Activated T-cell treated with anti-CD3 and anti-CD28 coated beads, Interleukin-2, amount 50 U/mL, for 24 hours (primary cell): ENCODE measurements at regions not wholly inside any gene's neighbourhood (a gene's known extent, or its start where the extent isn't known, plus 50 kb on each side); places are given as distances from the start of the nearest gene placed in this dataset.
A peak's percentile ranks its signal among the peaks of the same experiment; 100 is the strongest.
"Not testable (repeated sequence)": the region's sequence is repeated elsewhere in the genome, so short reads cannot be mapped to it uniquely, and the experiment has no call there.

Source experiments
- DNase-seq: peaks from one replicate; pipeline ENCODE4 v3.0.0-alpha.2; 2020
- H3K27ac Mint-ChIP-seq: 2 replicates; pipeline ENCODE4 v1.8.0; 2020; ENCODE audit warnings: mild to moderate bottlenecking, mixed read lengths
- H3K27me3 Mint-ChIP-seq: 2 replicates; pipeline ENCODE4 v1.8.0; 2020; ENCODE audit warnings: mixed read lengths
- H3K36me3 Mint-ChIP-seq: 2 replicates; pipeline ENCODE4 v1.8.0; 2020; ENCODE audit warnings: low read depth, mixed read lengths
- H3K4me1 Mint-ChIP-seq: 2 replicates; pipeline ENCODE4 v1.8.0; 2020; ENCODE audit warnings: low read depth, mixed read lengths
- H3K4me3 Mint-ChIP-seq: 2 replicates; pipeline ENCODE4 v1.8.0; 2020; ENCODE audit warnings: mild to moderate bottlenecking, moderate library complexity, mixed read lengths
- H3K9me3 Mint-ChIP-seq: 2 replicates; pipeline ENCODE4 v1.8.0; 2020; ENCODE audit warnings: mixed read lengths

DNA sequence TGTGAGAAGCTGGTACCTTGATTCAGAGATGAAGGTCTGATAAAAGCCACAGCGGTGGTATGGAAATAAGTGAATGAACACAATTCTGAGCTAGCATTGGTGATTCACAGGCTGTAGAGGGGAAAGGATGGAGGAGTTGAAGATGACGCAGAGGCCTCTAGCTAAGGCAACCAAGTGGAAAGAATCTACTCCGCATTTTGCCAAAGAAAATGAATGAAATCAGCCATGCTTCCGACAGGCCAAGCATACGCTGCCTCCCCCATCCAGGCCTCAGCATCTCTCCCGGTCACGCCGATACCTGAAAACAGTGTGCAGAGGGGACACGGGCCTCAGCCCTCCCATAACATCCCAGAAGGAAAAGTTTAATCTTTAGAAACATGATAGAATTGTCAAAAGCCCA lies 124.3 kb upstream of the UNC5B start:
- Mint-ChIP-seq H3K27me3 (peaks cover 12% of the 10 kb centered on the region), H3K36me3 (no peaks in the 10 kb centered on the region), H3K27ac (no peak overlapping the region), H3K4me1 (no peaks in the 10 kb centered on the region), H3K9me3 (no peaks in the 10 kb centered on the region), H3K4me3 (no peak overlapping the region)
- DNase-seq, result no peak

DNA sequence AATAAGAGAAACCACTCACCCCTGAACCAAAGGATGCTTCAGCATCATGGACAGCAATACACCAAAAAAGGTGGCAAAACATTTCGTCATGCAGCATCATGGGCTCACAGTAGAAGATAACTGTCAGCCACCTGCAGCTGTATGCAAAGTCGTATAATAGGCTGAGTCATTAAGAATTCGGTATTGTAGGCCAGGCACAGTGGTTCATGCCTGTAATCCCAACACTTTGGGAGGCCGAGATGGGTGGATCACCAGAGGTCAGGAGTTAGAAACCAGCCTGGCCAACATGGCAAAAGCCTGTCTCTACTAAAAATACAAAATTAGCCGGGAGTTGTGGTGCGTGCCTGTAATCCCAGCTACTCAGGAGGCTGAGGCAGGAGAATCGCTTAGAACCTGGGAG lies 123.8 kb upstream of the UNC5B start:
- H3K36me3 Mint-ChIP-seq, H3K27ac Mint-ChIP-seq, H3K4me3 Mint-ChIP-seq, DNase-seq, H3K4me1 Mint-ChIP-seq, H3K9me3 Mint-ChIP-seq: not testable (repeated sequence)
- H3K27me3 Mint-ChIP-seq, result peaks cover 12% of the 10 kb centered on the region

DNA sequence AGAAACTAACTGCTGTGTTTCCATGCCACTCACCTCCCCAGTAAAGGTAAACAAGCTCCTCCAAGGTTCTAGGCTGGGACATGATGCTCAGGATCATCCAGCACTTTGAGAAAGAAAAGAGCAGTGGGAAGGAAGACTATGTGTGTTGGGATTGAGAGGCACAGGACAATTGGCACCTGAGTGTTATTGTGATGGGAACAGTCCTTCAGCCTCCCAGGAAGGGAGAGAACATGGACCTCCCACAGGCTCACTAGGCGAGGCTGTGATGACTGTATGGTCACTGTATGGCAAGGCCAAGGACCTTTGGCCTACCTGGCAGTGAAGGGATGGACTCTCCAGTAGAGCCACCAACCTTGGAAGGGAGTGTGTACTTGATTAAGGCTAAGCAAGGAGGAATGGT lies 123.2 kb upstream of the UNC5B start:
- no peak overlapping the region for H3K4me3 Mint-ChIP-seq
- H3K4me1 Mint-ChIP-seq, result peaks cover 3% of the 10 kb centered on the region
- peaks cover 16% of the 10 kb centered on the region for H3K27me3 Mint-ChIP-seq
- no peaks in the 10 kb centered on the region for H3K36me3 Mint-ChIP-seq
- DNase-seq, result no peak
- H3K27ac Mint-ChIP-seq, result no peak overlapping the region
- H3K9me3 Mint-ChIP-seq, result peaks cover 4% of the 10 kb centered on the region

DNA sequence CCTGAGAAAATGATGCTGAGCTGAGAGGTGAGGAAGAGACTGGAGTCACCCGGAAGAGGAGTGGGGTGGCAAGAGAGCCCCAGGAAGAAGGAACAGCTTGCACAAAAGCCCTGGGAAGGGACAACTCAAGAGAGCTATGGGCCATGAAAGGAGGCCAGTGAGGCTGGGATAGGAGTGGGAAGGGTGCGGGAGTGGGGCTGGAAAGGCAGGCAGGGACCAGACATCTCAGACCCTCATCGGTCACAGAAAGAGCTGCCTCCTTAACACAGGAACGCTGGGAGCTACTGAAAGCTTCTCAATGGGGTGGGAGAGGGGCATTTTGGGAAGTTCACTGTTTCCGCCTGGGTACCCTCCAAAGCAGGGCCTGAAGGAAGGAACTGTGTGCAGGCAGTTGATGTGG lies 122.0 kb upstream of the UNC5B start:
- H3K27ac Mint-ChIP-seq, result no peak overlapping the region
- peak; percentile 6 for DNase-seq
- no peaks in the 10 kb centered on the region for H3K36me3 Mint-ChIP-seq
- H3K9me3 Mint-ChIP-seq, result peaks cover 5% of the 10 kb centered on the region
- H3K27me3 Mint-ChIP-seq, result peaks cover 22% of the 10 kb centered on the region
- H3K4me1 Mint-ChIP-seq, result peaks cover 15% of the 10 kb centered on the region
- H3K4me3 Mint-ChIP-seq, result no peak overlapping the region

DNA sequence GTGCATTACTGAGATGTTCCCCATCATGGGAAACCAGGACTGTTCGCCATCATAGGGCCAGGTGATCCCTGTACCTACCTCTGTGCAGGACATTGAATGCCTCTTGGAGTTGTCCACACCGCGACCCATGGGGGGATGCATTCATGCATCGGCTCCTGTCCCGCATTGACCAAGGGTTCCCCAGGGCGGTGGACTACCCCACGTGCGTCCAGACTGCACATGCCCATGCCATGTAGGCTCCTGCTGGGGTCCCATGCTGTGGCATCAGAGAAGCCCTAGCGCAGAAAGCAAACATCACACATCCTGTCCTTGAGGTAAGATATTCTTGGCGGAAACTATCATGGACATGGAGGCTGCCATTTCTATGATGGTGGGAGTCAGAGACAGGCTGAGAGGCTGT lies 121.6 kb upstream of the UNC5B start:
- no peak overlapping the region for H3K27ac Mint-ChIP-seq
- peaks cover 5% of the 10 kb centered on the region for H3K9me3 Mint-ChIP-seq
- DNase-seq, result peak; percentile 6
- H3K4me3 Mint-ChIP-seq, result no peak overlapping the region
- H3K4me1 Mint-ChIP-seq, result peaks cover 19% of the 10 kb centered on the region
- H3K27me3 Mint-ChIP-seq, result peaks cover 23% of the 10 kb centered on the region
- H3K36me3 Mint-ChIP-seq, result no peaks in the 10 kb centered on the region

DNA sequence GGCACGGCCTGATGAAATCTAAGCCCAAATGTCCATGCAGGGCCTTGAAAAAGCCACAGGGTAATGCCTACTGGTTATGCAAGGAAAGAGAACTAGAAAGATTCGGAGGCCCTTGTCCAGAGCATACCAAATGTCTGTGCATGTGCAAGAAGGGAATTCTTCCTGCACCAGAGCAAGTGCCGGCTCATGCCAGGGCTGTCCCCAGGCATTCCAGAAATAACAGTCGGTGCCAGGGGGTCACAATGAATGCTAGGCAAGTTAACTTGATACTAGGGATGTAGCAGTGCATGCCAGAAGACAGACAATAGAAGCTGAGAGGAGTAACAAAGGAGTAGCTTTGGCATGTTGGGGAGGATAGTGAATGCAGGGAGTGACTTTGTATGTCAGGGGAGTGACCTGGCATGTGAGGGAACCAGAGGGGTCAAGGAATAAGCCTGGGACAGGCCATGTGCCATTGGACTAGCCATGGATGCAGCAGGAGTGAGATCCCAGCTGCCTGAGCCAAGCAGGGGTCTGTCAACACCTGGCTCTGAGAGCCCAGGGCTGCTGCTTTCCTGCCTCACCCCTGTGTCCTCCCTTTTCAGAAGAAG lies 119.5 kb upstream of the UNC5B start:
- peak; percentile 9 for DNase-seq
- peaks cover 37% of the 10 kb centered on the region for H3K27me3 Mint-ChIP-seq
- H3K36me3 Mint-ChIP-seq, result no peaks in the 10 kb centered on the region
- H3K27ac Mint-ChIP-seq, result no peak overlapping the region
- H3K9me3 Mint-ChIP-seq, result peaks cover 5% of the 10 kb centered on the region
- no peak overlapping the region for H3K4me3 Mint-ChIP-seq
- H3K4me1 Mint-ChIP-seq, result peaks cover 19% of the 10 kb centered on the region

DNA sequence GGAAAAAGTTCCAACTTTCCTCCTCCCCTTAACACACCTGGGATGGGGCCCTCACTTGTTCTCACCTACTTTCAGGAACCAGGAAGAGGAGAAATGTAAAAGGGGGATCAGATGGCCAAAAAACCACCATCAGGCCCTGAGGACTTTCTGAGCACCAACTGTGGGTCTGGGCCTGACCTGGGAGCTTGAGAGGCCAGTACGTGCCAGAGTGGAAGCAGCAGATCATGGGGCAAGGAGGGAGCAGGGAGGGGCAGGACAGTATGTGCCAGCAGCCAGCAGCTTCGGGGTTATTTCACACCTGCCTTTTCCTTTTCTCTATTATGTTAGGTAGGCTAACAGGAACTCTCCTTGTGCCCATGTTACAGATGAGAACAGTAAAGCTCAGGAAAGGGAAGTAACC lies 118.8 kb upstream of the UNC5B start:
- Mint-ChIP-seq H3K36me3 (no peaks in the 10 kb centered on the region), H3K27ac (no peak overlapping the region), H3K27me3 (peaks cover 42% of the 10 kb centered on the region), H3K4me3 (no peak overlapping the region), H3K9me3 (peaks cover 5% of the 10 kb centered on the region), H3K4me1 (peaks cover 19% of the 10 kb centered on the region)
- DNase-seq, result peak; percentile 6

DNA sequence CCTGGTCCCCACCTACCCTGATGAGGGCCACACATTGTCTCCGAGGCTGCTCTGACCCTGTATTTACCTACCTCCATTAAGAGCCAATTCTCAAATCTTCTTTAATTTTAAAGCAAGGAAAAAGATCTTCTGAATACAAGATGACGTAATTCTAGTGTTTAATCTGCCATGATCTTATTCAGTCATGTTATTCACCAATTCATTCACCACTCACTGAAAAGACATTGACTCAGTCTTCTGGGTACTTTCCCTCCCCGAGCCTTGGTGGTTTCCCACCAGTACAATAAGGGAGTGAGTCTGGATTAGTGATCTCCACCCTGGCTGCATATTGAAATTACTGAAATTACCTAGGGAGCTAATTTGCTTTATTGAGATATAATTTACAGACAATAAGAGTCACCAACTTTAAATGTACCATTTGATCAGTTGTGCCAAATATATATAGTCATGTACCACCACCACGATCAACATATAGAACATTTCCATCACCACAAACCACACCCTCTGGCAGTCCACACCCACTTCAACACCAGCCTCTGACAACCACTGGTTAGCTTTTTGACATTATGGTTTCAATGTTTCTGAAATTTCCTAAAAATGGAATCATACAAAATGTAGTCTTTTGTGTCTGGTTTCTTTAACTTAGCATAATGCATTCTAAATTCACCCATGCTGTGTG lies 117.5 kb upstream of the UNC5B start:
- DNase-seq, result no peak
- H3K27ac Mint-ChIP-seq, result peak overlapping the region; percentile 64
- H3K4me1 Mint-ChIP-seq, result peaks cover 19% of the 10 kb centered on the region
- peaks cover 51% of the 10 kb centered on the region for H3K27me3 Mint-ChIP-seq
- no peaks in the 10 kb centered on the region for H3K36me3 Mint-ChIP-seq
- H3K4me3 Mint-ChIP-seq, result no peak overlapping the region
- H3K9me3 Mint-ChIP-seq, result peaks cover 5% of the 10 kb centered on the region

DNA sequence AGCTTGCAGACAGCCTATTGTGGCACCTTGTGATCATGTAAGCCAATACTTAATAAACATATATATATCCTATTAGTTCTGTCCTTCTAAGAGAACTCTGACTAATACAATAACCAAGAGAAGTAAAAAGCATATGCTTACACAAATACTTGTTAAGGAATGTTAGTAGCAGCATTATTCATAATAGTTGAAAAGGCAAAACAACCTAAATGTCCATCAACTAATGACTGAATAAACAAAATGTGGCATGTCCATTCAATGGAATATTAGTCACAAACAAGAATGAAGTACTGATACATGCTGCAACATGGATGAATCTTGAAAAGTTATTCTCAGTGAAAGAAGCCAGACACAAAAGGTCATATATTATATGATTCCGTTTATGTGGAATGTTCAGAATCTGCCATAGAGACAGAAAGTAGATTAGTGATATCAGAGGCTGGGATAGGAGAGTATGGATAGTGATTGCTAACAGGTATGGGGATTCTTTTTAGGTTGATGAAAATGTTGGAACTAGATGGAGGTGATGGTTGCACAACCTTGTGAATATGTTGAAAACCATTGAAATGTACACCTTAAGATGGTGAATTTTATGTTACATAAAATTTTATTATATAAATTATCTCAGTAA lies 112.5 kb upstream of the UNC5B start:
- peaks cover 9% of the 10 kb centered on the region for H3K4me1 Mint-ChIP-seq
- no peaks in the 10 kb centered on the region for H3K36me3 Mint-ChIP-seq
- no peaks in the 10 kb centered on the region for H3K9me3 Mint-ChIP-seq
- peaks cover 45% of the 10 kb centered on the region for H3K27me3 Mint-ChIP-seq
- H3K4me3 Mint-ChIP-seq, result no peak overlapping the region
- DNase-seq, result no peak
- H3K27ac Mint-ChIP-seq, result no peak overlapping the region

DNA sequence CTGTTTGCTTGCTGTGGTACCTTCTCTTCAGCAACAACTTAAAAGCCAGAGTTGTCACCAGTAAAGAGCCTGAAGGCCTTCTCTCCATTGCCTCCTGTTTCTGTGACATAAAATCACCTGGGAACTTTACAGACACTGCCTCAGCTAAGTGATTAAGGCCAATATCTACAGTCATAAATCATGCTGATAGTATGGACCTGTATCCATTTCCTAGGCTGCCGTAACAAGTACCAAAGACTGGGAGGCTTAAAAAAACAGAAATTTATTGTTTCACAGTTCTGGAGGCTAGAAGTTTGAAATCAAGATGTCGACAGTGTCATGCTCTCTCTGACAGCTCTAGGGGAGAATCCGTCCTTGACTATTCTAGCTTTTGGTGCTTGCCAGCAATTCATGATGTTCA lies 108.4 kb upstream of the UNC5B start:
- peaks cover 6% of the 10 kb centered on the region for H3K4me1 Mint-ChIP-seq
- no peak overlapping the region for H3K4me3 Mint-ChIP-seq
- H3K27ac Mint-ChIP-seq, result no peak overlapping the region
- H3K27me3 Mint-ChIP-seq, result peaks cover 18% of the 10 kb centered on the region
- no peaks in the 10 kb centered on the region for H3K36me3 Mint-ChIP-seq
- H3K9me3 Mint-ChIP-seq, result no peaks in the 10 kb centered on the region
- DNase-seq, result no peak

DNA sequence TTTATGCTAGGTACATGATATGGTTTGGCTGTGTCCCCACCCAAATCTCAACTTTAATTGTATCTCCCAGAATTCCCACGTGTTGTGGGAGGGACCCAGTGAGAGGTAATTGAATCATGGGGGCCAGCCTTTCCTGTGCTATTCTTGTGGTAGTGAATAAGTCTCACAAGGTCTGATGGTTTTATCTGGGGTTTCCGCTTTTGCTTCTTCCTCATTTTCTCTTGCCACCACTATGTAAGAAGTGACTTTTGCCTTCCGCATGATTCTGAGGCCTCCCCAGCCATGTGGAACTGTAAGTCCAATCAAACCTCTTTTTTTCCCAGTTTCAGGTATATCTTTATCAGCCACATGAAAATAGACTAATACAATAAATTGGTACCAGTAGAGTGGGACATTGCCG lies 106.2 kb upstream of the UNC5B start:
- not testable (repeated sequence) for H3K4me3 Mint-ChIP-seq, DNase-seq, H3K27ac Mint-ChIP-seq, H3K4me1 Mint-ChIP-seq, H3K36me3 Mint-ChIP-seq, H3K9me3 Mint-ChIP-seq
- peaks cover 14% of the 10 kb centered on the region for H3K27me3 Mint-ChIP-seq

DNA sequence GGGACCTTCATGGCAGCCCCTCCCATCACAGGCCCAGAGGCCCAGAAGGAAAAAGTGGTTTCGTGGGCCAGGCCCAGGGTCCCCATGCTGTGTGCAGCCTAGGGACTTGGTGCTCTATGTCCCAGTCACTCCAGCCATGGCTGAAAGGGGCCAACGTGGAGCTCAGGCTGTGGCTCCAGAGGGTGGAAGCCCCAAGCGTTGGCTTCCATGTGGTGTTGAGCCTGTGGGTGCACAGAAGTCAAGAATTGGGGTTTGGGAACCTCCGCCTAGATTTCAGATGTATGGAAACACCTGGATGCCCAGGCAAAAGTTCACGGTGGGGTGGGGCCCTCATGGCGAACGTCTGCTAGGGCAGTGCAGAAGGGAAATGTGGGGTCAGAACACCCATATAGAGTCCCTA lies 105.3 kb upstream of the UNC5B start:
- H3K4me3 Mint-ChIP-seq, DNase-seq, H3K4me1 Mint-ChIP-seq, H3K36me3 Mint-ChIP-seq, H3K27ac Mint-ChIP-seq, H3K9me3 Mint-ChIP-seq: not testable (repeated sequence)
- H3K27me3 Mint-ChIP-seq, result peaks cover 19% of the 10 kb centered on the region

DNA sequence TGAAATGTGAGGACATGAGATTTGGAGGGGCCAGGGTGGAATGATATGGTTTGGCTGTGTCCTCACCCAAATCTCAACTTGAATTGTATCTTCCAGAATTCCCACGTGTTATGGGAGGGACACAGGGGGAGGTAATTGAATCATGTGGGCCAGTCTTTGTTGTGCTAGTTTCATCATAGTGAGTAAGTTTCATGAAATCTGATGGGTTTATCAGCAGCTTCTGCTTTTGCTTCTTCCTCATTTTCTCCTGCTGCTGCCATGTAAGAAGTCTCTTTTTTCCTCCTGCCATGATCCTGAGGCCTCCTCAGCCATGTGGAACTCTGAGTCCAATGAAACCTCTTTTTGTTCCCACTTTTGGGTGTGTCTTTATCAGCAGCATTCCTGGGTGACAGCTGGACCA lies 104.3 kb upstream of the UNC5B start:
- not testable (repeated sequence) for DNase-seq, H3K9me3 Mint-ChIP-seq, H3K27ac Mint-ChIP-seq, H3K4me1 Mint-ChIP-seq, H3K36me3 Mint-ChIP-seq, H3K4me3 Mint-ChIP-seq
- H3K27me3 Mint-ChIP-seq, result peaks cover 26% of the 10 kb centered on the region

DNA sequence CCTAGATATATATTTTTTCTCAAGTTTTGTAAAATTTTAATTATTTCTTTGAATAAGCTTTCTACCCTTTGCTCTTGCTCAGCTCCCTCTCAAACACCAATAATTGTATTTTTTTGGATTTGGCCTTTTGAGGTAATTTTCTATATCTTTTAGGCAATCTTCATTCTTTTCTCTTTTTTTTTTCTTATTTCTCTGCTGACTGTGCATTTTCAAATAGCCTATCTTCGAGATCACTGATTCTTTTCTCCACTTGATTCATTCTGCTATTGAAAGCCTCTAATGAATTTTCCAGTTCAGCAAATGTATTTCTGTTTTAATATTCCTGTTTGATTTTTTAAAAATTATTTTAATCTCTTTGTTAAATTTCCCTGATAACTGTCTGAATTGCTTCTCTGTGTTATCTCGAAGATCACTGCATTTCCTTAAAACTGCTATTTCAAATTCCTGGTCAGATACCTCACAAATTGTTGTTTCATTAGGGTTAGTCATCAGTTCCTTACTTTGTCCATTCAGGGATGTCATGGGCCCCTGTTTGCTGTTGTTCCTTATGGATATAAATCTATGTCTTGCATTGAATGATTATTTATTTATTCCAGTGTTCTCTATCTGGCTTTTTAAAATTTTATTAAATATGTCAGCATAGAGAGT lies 100.1 kb upstream of the UNC5B start:
- Mint-ChIP-seq H3K27me3 (peaks cover 34% of the 10 kb centered on the region), H3K27ac (no peak overlapping the region), H3K4me3 (no peak overlapping the region), H3K9me3 (peaks cover 19% of the 10 kb centered on the region), H3K4me1 (no peaks in the 10 kb centered on the region), H3K36me3 (peaks cover 2% of the 10 kb centered on the region)
- DNase-seq, result no peak

DNA sequence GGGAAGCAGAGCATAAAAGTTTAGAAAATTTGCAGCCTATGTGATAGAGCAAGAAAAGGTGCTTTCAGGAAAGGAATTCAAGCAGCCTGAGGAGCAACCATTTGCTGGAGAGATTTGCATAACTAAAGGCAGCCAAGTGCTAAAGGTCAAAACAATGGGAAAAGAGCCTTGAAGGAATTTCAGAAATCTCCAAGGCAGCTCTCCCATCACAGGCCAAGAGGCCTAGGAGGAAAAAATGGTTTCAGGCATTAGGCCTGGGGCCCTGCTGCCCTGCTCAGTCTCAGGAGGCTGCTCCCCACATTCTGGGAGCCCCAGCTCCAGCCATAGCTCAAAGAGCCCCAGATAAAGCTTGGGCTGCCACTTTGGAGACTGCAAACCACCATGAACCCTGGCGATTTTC lies 95.9 kb upstream of the UNC5B start:
- H3K9me3 Mint-ChIP-seq, result peaks cover 38% of the 10 kb centered on the region
- H3K36me3 Mint-ChIP-seq, result peaks cover 4% of the 10 kb centered on the region
- no peak for DNase-seq
- H3K27ac Mint-ChIP-seq, result no peak overlapping the region
- no peaks in the 10 kb centered on the region for H3K4me1 Mint-ChIP-seq
- H3K27me3 Mint-ChIP-seq, result peaks cover 35% of the 10 kb centered on the region
- H3K4me3 Mint-ChIP-seq, result no peak overlapping the region
